ENCODE measurements at regions not wholly inside any gene's neighbourhood (a gene's known extent, or its start where the extent isn't known, plus 50 kb on each side); places are given as distances from the start of the nearest gene placed in this dataset.

GRCh38 chr1:29921741-29922140, 685.4 kb downstream of the PTPRU start:
- in situ Hi-C loops (cut with HindIII; ENCODE audit: low sequenced_read_pairs), result no loop called here

- in situ Hi-C loops (cut with HindIII; ENCODE audit: low sequenced_read_pairs), result no loop called here
Measured at GRCh38 chr1:29920784-29921183, 684.5 kb downstream of the PTPRU start.

GRCh38 chr1:29920316-29920715, 684.0 kb downstream of the PTPRU start:
- in situ Hi-C loops (cut with HindIII; ENCODE audit: low sequenced_read_pairs), result no loop called here

GRCh38 chr1:29919041-29919440, 682.7 kb downstream of the PTPRU start:
- in situ Hi-C loops (cut with HindIII; ENCODE audit: low sequenced_read_pairs), result loop anchor here (5.0 kb wide), 1 partner anchor 88 kb away; no protein-coding TSS in a partner anchor

- in situ Hi-C loops (cut with HindIII; ENCODE audit: low sequenced_read_pairs), result loop anchor here (5.0 kb wide), 1 partner anchor 90 kb away; no protein-coding TSS in a partner anchor
Measured at GRCh38 chr1:29916656-29917369, 680.5 kb downstream of the PTPRU start.

GRCh38 chr1:29914936-29915335, 678.6 kb downstream of the PTPRU start:
- in situ Hi-C loops (cut with HindIII; ENCODE audit: low sequenced_read_pairs), result loop anchor here (5.0 kb wide), 1 partner anchor 92 kb away; no protein-coding TSS in a partner anchor

GRCh38 chr1:29912425-29912824, 676.1 kb downstream of the PTPRU start:
- in situ Hi-C loops (cut with HindIII; ENCODE audit: low sequenced_read_pairs), result no loop called here

- in situ Hi-C loops (cut with HindIII; ENCODE audit: low sequenced_read_pairs), result no loop called here
Measured at GRCh38 chr1:29909962-29910361, 673.6 kb downstream of the PTPRU start.

- in situ Hi-C loops (cut with HindIII; ENCODE audit: low sequenced_read_pairs), result no loop called here
Measured at GRCh38 chr1:29907596-29907995, 671.3 kb downstream of the PTPRU start.

- in situ Hi-C loops (cut with HindIII; ENCODE audit: low sequenced_read_pairs), result no loop called here
Measured at GRCh38 chr1:29906927-29907326, 670.6 kb downstream of the PTPRU start.

GRCh38 chr1:29903548-29904166, 667.3 kb downstream of the PTPRU start:
- in situ Hi-C loops (cut with HindIII; ENCODE audit: low sequenced_read_pairs), result no loop called here

- in situ Hi-C loops (cut with HindIII; ENCODE audit: low sequenced_read_pairs), result no loop called here
Measured at GRCh38 chr1:29901624-29902325, 665.5 kb downstream of the PTPRU start.

- in situ Hi-C loops (cut with HindIII; ENCODE audit: low sequenced_read_pairs), result no loop called here
Measured at GRCh38 chr1:29900712-29901111, 664.4 kb downstream of the PTPRU start.

- in situ Hi-C loops (cut with HindIII; ENCODE audit: low sequenced_read_pairs), result no loop called here
Measured at GRCh38 chr1:29900104-29900679, 663.9 kb downstream of the PTPRU start.

- in situ Hi-C loops (cut with HindIII; ENCODE audit: low sequenced_read_pairs), result no loop called here
Measured at GRCh38 chr1:29896791-29897714, 660.7 kb downstream of the PTPRU start.

- in situ Hi-C loops (cut with HindIII; ENCODE audit: low sequenced_read_pairs), result no loop called here
Measured at GRCh38 chr1:29896300-29896699, 660.0 kb downstream of the PTPRU start.

GRCh38 chr1:29895201-29895600, 658.9 kb downstream of the PTPRU start:
- in situ Hi-C loops (cut with HindIII; ENCODE audit: low sequenced_read_pairs), result no loop called here

- in situ Hi-C loops (cut with HindIII; ENCODE audit: low sequenced_read_pairs), result no loop called here
Measured at GRCh38 chr1:29894311-29894710, 658.0 kb downstream of the PTPRU start.

- in situ Hi-C loops (cut with HindIII; ENCODE audit: low sequenced_read_pairs), result no loop called here
Measured at GRCh38 chr1:29893806-29894205, 657.5 kb downstream of the PTPRU start.

GRCh38 chr1:29893046-29893723, 656.9 kb downstream of the PTPRU start:
- in situ Hi-C loops (cut with HindIII; ENCODE audit: low sequenced_read_pairs), result no loop called here
